HUDEP-2 (cell line): ENCODE measurements at regions not wholly inside any gene's neighbourhood (a gene's known extent, or its start where the extent isn't known, plus 50 kb on each side); places are given as distances from the start of the nearest gene placed in this dataset.
"Not testable (repeated sequence)": the region's sequence is repeated elsewhere in the genome, so short reads cannot be mapped to it uniquely, and the experiment has no call there.

Experiments
- DNase-seq, 76 experiments: peaks; one replicate each; lab custom pipeline; 2025; ENCODE audit not compliant: unreplicated experiment in 76 of 76; lab: John Stamatoyannopoulos, UW

GRCh38 chr4:124055896-124056295 lies 656.6 kb downstream of the ANKRD50 start:
- DNase-seq: no peak

DNA sequence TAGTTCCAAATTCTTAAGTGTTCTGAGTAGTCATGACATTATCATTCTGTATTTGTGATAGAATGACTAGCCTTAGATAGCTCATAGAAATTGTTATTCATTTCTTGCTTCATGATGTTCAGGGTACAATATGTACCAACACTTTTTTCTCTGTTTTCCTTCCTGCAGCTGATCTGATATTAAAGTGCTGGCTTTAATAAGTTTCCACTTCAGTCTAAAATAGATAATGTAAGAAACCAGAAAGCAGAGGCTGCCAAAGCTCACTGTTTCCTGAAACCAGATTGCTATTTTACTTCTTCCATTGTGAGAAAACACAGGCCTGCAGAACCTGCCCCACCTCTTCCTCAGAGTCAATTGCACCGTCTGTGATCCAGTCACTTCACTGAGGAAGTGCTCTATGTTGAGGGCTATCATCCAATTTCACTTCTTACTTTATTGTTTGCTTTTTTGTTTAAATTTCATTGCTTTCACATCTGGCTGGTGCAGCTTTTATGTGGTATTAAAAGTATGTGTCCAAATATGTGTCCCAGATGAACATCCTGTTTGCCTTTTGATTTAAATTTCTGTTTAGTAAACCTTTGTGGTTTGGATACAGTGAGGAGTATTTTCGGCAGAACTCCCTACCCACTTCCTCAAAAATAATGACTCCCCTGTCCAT lies 652.1 kb downstream of the ANKRD50 start:
- peak in 1 of 76 experiments; percentile 26 for DNase-seq

- no peak for DNase-seq
Observed at GRCh38 chr4:124061413-124061812, 651.1 kb downstream of the ANKRD50 start.

DNA sequence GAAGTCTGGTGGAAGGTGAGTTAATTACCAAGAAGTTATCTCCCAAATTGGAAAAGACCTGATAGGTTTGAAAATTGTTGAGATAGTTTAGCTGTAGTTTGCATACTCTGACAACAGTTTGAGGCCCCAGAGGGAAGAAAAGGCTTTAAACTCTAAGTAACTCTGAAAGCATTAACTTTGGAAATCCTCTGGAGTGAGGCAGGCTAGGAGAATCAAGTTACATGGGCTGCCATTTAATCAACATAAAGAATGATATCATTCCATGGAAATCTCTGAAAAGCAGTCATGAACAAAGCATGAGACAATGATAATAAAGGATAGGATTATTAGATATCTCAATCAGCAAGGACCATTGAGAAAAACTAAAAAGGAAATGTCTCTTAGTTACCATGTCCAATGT lies 647.1 kb downstream of the ANKRD50 start:
- DNase-seq: no peak

DNA sequence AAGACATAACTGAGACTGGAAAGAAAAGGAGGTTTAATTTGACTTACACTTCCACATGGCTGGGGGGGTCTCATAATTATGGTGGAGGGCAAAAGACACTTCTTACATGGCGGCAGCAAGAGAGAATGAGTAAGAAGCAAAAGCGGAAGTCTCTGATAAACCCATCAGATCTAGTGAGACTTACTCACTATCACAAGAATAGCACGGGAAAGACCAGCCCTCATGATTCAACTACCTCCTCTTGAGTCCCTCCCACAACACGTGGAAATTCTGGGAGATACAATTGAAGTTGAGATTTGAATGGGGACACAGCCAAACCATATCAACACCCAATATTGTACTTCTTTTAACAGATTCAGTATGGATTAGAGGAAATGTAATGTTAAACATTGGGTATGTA lies 646.6 kb downstream of the ANKRD50 start:
- no peak for DNase-seq

DNA sequence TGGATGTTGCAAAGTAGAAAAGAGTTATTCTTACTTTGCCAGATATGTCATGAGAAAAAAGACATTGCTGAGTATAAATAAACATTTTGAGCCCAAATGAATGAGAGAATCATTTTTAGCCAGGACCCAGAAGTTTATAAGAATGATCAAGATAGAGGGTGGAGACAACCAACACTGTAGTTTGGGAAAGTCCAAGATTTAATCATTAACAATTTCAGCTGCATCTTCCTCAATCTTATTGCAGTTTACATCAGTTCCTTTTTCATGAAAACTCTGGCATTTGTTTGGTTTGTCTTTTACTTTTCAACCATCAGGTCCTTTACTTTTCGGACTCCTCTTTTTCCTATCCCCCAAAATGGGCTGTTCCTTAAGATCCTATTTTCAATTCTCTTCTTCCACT lies 645.9 kb downstream of the ANKRD50 start:
- DNase-seq: no peak

DNA sequence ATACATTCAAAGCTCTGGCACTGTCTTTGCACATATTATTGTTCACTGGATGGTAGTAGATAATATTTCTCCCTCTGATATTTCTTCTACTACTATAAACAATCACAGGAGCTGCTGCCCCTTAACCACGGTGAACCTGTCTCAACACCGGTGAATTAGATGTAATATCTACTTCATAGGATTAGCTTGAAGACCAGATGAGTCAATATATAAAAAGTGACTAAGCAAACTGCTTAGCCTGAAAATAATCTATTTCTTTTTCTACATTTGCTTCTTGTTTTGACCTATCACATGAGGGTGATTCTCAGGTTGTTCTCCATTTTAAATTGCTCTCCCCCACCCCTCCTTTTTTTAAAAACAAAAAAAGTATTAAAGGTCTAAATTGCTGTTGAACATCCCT lies 645.5 kb downstream of the ANKRD50 start:
- no peak for DNase-seq

DNA sequence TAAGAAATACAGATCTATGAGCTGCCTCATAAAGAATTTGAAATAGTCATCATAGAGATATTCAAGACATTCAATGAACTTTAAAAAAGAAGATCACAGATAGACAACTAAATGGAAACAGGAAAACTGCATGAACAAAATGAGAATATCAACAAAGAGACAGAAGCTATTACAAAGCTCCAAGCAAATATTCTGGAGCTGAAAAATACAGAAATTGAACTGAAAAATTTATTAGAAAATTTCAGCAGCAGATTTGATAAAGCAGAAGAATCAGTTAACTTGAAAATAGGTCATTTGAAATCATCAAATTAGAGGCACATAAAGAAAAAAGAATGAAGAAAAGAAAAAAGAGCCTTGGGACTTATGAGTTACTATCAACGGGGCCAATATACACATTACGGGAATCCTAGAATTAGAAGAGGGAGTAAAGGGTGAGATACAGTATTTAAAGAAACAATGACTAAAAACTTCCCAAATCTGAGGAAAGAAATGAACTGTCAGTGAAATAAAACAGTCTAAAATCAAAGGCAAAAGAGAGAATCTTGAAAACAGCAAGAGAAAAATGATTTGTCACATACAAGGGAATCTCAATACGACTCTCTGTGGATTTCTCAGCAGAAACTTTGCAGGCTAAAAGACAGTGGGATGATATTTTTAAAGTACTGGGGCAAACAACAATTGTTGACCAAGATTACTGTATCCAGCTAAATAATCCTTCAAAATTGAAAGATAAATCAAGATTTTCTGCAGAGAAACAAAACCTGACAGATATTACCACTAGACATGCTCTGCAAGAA lies 641.6 kb downstream of the ANKRD50 start:
- no peak for DNase-seq

DNA sequence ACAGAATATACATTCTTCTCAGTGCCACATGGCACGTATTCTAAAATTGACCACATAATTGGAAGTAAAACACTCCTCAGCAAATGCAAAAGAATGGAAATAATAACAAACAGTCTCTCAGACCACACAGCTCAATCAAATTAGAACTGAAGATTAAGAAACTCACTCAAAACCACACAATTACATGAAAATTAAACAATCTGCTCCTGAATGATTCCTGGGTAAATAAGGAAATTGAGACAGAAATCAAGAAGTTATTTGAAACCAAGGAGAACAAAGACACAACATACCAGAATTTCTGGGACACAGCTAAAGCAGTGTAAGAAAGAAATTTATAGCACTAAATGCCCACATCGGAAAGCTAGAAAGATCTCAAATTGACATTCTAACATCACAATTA lies 637.3 kb downstream of the ANKRD50 start:
- not testable (repeated sequence) for DNase-seq

DNA sequence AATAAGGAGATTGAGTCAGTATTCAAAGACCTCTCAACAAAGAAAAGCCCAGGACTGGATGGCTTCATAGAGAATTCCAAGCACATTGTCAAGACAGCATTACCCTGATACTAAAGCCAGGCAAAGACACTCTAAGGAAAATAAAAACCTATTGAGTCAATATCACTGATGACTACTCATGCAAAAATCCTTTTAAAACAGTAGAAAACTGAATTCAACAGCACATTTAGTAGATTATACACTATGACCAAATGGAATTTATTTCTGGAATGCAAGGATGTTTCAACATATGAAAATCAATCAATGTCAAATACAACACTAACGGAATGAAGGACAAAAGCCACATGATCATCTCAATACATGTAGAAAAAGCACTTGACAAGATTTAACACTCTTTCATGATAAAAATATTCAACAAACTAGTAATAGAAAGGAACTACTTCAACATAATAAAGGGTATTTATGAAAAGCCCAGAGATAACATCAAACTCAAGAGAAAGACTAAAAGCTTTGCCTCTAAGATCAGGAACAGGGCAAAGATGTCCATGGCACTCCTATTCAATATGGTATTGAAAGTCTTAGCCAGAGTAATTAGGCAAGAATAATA lies 633.3 kb downstream of the ANKRD50 start:
- no peak for DNase-seq

- no peak for DNase-seq
Observed at GRCh38 chr4:124083711-124084110, 628.8 kb downstream of the ANKRD50 start.

GRCh38 chr4:124085561-124086180 lies 626.9 kb downstream of the ANKRD50 start:
- DNase-seq: no peak

GRCh38 chr4:124090021-124090420 lies 622.5 kb downstream of the ANKRD50 start:
- DNase-seq: no peak

GRCh38 chr4:124092101-124092500 lies 620.4 kb downstream of the ANKRD50 start:
- no peak for DNase-seq

GRCh38 chr4:124092541-124092984 lies 620.0 kb downstream of the ANKRD50 start:
- DNase-seq: no peak

- no peak for DNase-seq
Observed at GRCh38 chr4:124095621-124096020, 616.9 kb downstream of the ANKRD50 start.

DNA sequence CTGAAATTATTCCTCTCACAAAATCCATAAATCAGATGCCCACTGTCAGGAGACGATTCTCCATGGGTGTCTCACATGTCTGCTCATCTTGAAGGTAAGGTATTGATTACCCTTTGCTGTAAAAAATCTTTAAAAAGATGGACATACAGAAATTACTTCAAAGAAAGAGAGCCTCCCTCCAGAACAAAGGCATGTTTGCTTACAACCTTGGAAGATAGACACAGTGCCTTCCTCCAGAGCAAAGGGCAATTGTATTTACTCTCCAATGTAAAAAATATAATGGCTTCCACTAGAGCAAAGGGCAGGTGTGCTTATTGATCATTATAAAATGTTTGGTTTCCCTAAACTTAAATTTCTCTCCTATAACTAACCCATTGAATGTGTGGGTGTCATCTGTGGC lies 616.2 kb downstream of the ANKRD50 start:
- no peak for DNase-seq

DNA sequence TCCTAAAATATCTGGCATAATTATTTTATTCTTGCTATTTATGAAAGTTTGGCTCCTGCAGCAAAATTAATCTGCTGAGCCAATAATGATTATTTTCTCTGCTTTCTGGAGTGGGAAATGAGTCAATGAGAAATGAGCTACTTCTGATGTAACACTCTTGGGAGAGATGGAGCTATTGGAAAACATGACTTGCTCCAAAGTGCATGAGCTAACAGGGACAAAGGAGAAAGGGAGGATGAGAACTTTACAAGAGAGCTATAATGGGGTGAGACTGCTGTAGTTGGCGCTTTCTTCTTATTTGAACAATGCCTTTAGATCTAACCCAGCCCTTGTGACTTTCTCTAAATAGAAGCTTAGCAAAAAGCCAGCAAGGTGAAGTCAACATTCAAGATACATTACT lies 615.1 kb downstream of the ANKRD50 start:
- no peak for DNase-seq

GRCh38 chr4:124104101-124104500 lies 608.4 kb downstream of the ANKRD50 start:
- DNase-seq: no peak

DNA sequence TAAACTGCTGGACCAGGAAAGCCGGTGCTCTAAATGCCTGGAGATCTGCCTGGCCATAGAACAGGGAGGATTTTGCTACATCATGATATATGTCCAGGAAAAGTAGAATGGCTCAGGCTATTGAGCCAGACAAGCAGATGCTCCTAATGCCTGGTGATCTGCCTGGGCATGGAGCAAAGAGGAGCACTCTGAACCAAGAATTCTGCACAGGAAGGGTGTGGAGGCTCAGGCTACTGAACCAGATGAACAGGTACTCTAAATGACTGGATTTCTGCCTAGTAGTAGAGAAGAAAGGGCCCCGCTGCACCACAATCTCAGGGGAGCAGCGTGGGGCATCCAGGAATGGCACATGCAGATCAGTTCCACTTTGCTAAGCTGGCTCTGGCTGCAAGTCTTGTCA lies 607.9 kb downstream of the ANKRD50 start:
- no peak for DNase-seq

DNA sequence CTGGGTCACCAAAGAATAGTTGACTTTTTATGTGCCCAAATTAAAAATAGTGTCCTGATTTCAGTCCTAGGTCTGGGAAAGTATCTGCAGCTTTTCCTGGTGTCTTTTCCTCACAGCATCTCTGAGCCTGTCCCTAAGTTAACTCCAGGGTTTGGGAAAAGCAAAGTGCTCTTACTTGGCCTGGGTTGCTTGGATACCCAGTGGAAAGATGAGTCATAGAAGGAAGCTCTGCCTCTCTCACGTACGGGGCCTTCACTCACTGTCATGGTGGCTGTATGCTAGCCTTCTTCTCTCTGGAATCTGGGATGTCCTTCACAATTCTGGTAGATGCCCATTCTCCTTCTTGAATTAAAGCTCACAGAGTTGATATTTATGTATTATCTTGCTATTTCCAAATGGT lies 607.3 kb downstream of the ANKRD50 start:
- DNase-seq: no peak
